NCI-H345 treated with DMSO at 0.1 percent for 48 hours (cell line): ENCODE measurements at regions not wholly inside any gene's neighbourhood (a gene's known extent, or its start where the extent isn't known, plus 50 kb on each side); places are given as distances from the start of the nearest gene placed in this dataset.

Source experiments
- DNase-seq: peaks from one replicate; lab custom pipeline; 2025; ENCODE audit not compliant: unreplicated experiment; lab: John Stamatoyannopoulos, UW

GRCh38 chr5:61949054-61949678, 356.8 kb upstream of the KIF2A start:
- no peak for DNase-seq

- DNase-seq = no peak
Measured at GRCh38 chr5:61949679-61950435, 356.1 kb upstream of the KIF2A start.

GRCh38 chr5:61951295-61951694, 354.7 kb upstream of the KIF2A start:
- no peak for DNase-seq

- no peak for DNase-seq
Measured at GRCh38 chr5:61953913-61954312, 352.1 kb upstream of the KIF2A start.

GRCh38 chr5:61964201-61964600, 341.8 kb upstream of the KIF2A start:
- DNase-seq = no peak

GRCh38 chr5:61965069-61965468, 340.9 kb upstream of the KIF2A start:
- no peak for DNase-seq

- DNase-seq = no peak
Measured at GRCh38 chr5:61965490-61965889, 340.5 kb upstream of the KIF2A start.

- no peak for DNase-seq
Measured at GRCh38 chr5:61966296-61966955, 339.6 kb upstream of the KIF2A start.

- DNase-seq = no peak
Measured at GRCh38 chr5:61966997-61967396, 339.0 kb upstream of the KIF2A start.

GRCh38 chr5:61967681-61968080, 338.3 kb upstream of the KIF2A start:
- DNase-seq = no peak

GRCh38 chr5:61969347-61969746, 336.7 kb upstream of the KIF2A start:
- DNase-seq = no peak

- no peak for DNase-seq
Measured at GRCh38 chr5:61969755-61970154, 336.3 kb upstream of the KIF2A start.

GRCh38 chr5:61970218-61970617, 335.8 kb upstream of the KIF2A start:
- no peak for DNase-seq

GRCh38 chr5:61974680-61975079, 331.3 kb upstream of the KIF2A start:
- DNase-seq = no peak

- DNase-seq = no peak
Measured at GRCh38 chr5:61981886-61982285, 324.1 kb upstream of the KIF2A start.

GRCh38 chr5:61991430-61991829, 314.6 kb upstream of the KIF2A start:
- DNase-seq = peak; percentile 18

GRCh38 chr5:61991866-61992265, 314.1 kb upstream of the KIF2A start:
- no peak for DNase-seq

- no peak for DNase-seq
Measured at GRCh38 chr5:61993295-61993927, 312.6 kb upstream of the KIF2A start.

- DNase-seq = no peak
Measured at GRCh38 chr5:61994171-61994570, 311.8 kb upstream of the KIF2A start.

GRCh38 chr5:61995486-61995885, 310.5 kb upstream of the KIF2A start:
- no peak for DNase-seq

GRCh38 chr5:61999371-61999770, 306.6 kb upstream of the KIF2A start:
- no peak for DNase-seq

- no peak for DNase-seq
Measured at GRCh38 chr5:62000646-62001045, 305.4 kb upstream of the KIF2A start.
